Loucy (cell line): ENCODE measurements at regions not wholly inside any gene's neighbourhood (a gene's known extent, or its start where the extent isn't known, plus 50 kb on each side); places are given as distances from the start of the nearest gene placed in this dataset.

Source experiments
- H2AFZ ChIP-seq: fragments of 200-600 bp; sonication (generic); 2 replicates; pipeline ENCODE4 v1.6.0; 2016; ENCODE audit warnings: antibody characterized with exemption, mild to moderate bottlenecking, low read length, moderate library complexity
- H3F3A ChIP-seq: fragments of 200-600 bp; 2 replicates; pipeline ENCODE4 v1.6.0; 2016; ENCODE audit warnings: antibody characterized with exemption, low read depth, mild to moderate bottlenecking
- H3K27me3 ChIP-seq: fragments of 200-600 bp; sonication (generic); 2 replicates; pipeline ENCODE4 v1.6.1; 2014; ENCODE audit warnings: low read length, mild to moderate bottlenecking; ENCODE audit not compliant: insufficient read depth, poor library complexity, severe bottlenecking
- H3K36me3 ChIP-seq: fragments of 200-600 bp; sonication (generic); 2 replicates; pipeline ENCODE4 v1.6.1; 2016; ENCODE audit warnings: low read length; ENCODE audit not compliant: insufficient read depth
- H3K4me1 ChIP-seq: fragments of 200-600 bp; sonication (generic); 2 replicates; pipeline ENCODE4 v1.5.1; 2014; ENCODE audit warnings: low read length, mild to moderate bottlenecking; ENCODE audit not compliant: insufficient read depth, poor library complexity, severe bottlenecking
- H3K4me2 ChIP-seq: fragments of 200-600 bp; sonication (generic); 2 replicates; pipeline ENCODE4 v1.6.0; 2014; ENCODE audit warnings: antibody characterized with exemption, low read length, low read depth, mild to moderate bottlenecking; ENCODE audit not compliant: poor library complexity, severe bottlenecking
- H3K4me3 ChIP-seq: fragments of 200-600 bp; sonication (generic); 2 replicates; pipeline ENCODE4 v1.5.1; 2014; ENCODE audit warnings: low read length, mild to moderate bottlenecking, mixed read lengths; ENCODE audit not compliant: poor library complexity, severe bottlenecking
- H3K79me2 ChIP-seq: fragments of 200-600 bp; sonication (generic); 2 replicates; pipeline ENCODE4 v1.6.1; 2014; ENCODE audit warnings: low read length; ENCODE audit not compliant: insufficient read depth
- H3K9ac ChIP-seq: fragments of 200-600 bp; sonication (generic); 2 replicates; pipeline ENCODE4 v1.6.0; 2014; ENCODE audit warnings: mild to moderate bottlenecking, low read depth, low read length, moderate library complexity; ENCODE audit not compliant: poor library complexity, severe bottlenecking
- H3K9me2 ChIP-seq: fragments of 200-600 bp; sonication (generic); replicated peaks from 2 replicates; pipeline ENCODE4 v1.6.1; 2016; ENCODE audit warnings: low read depth, low read length, mixed read lengths
- H3K9me3 ChIP-seq: fragments of 200-600 bp; sonication (generic); 2 replicates; pipeline ENCODE4 v1.6.1; 2014; ENCODE audit warnings: mild to moderate bottlenecking, antibody characterized with exemption, low read length, low read depth; ENCODE audit not compliant: insufficient read depth
- H4K20me1 ChIP-seq: fragments of 200-600 bp; sonication (generic); 2 replicates; pipeline ENCODE4 v1.6.0; 2014; ENCODE audit warnings: antibody characterized with exemption, low read length, mild to moderate bottlenecking; ENCODE audit not compliant: insufficient read depth, poor library complexity, severe bottlenecking
- EZH2phosphoT487 ChIP-seq: fragments of 200-600 bp; IDR thresholded peaks from 2 replicates; pipeline ENCODE4 v1.6.1; 2018; ENCODE audit warnings: antibody characterized with exemption, mild to moderate bottlenecking, moderate library complexity, borderline replicate concordance
- TF ChIP-seq, protein P1 (sequence below): fragments of 200-600 bp; sonication (generic); conservative IDR thresholded peaks from 2 replicates; pipeline ENCODE4 v1.5.1; 2014; ENCODE audit warnings: mild to moderate bottlenecking, antibody characterized with exemption, low read length

DNA sequence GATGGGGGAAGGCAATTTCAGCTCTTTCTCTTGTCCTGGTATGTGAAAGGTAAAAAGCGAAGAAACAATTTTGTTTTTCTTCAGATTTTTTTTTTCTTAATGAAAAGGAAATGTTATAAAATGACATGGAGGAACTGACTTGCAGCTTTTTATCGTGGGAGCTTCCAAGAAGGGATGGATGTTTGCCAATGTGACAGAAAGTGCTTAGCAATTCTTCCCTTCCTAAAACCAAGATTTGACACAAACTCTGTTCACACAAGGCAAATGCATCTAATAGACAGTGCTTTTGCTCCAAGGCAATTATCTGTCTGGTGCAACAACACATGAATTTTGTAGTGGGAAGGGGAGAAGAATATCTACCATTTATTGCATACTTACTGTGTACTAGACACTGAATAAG lies 988.5 kb downstream of the CDH11 start:
- H3K4me3 ChIP-seq, result no peak overlapping the region
- H3K27me3 ChIP-seq, result no peaks in the 10 kb centered on the region
- no peaks in the 10 kb centered on the region for H3K9me3 ChIP-seq
- no peak for TF ChIP-seq EZH2phosphoT487
- TF ChIP-seq, protein P1, sequence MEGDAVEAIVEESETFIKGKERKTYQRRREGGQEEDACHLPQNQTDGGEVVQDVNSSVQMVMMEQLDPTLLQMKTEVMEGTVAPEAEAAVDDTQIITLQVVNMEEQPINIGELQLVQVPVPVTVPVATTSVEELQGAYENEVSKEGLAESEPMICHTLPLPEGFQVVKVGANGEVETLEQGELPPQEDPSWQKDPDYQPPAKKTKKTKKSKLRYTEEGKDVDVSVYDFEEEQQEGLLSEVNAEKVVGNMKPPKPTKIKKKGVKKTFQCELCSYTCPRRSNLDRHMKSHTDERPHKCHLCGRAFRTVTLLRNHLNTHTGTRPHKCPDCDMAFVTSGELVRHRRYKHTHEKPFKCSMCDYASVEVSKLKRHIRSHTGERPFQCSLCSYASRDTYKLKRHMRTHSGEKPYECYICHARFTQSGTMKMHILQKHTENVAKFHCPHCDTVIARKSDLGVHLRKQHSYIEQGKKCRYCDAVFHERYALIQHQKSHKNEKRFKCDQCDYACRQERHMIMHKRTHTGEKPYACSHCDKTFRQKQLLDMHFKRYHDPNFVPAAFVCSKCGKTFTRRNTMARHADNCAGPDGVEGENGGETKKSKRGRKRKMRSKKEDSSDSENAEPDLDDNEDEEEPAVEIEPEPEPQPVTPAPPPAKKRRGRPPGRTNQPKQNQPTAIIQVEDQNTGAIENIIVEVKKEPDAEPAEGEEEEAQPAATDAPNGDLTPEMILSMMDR, result no peak
- no peaks in the 10 kb centered on the region; the same call in 1 of the 2 replicates for H3K9me2 ChIP-seq
- no peaks in the 10 kb centered on the region for H3F3A ChIP-seq
- H3K4me2 ChIP-seq, result no peak overlapping the region
- H3K36me3 ChIP-seq, result no peaks in the 10 kb centered on the region
- no peaks in the 10 kb centered on the region for H4K20me1 ChIP-seq
- H3K79me2 ChIP-seq, result no peaks in the 10 kb centered on the region
- H3K9ac ChIP-seq, result no peak overlapping the region
- H2AFZ ChIP-seq, result no peak overlapping the region
- H3K4me1 ChIP-seq, result no peaks in the 10 kb centered on the region

- no peaks in the 10 kb centered on the region for H3K4me1 ChIP-seq
- no peak overlapping the region for H3K9ac ChIP-seq
- no peaks in the 10 kb centered on the region for H3K27me3 ChIP-seq
- no peaks in the 10 kb centered on the region for H4K20me1 ChIP-seq
- no peak for TF ChIP-seq EZH2phosphoT487
- TF ChIP-seq, protein P1, result no peak
- H3K4me2 ChIP-seq, result no peak overlapping the region
- no peak overlapping the region for H2AFZ ChIP-seq
- H3K79me2 ChIP-seq, result no peaks in the 10 kb centered on the region
- H3K36me3 ChIP-seq, result no peaks in the 10 kb centered on the region
- no peaks in the 10 kb centered on the region; the same call in 1 of the 2 replicates for H3K9me2 ChIP-seq
- no peak overlapping the region for H3K4me3 ChIP-seq
- no peaks in the 10 kb centered on the region for H3K9me3 ChIP-seq
- no peaks in the 10 kb centered on the region for H3F3A ChIP-seq
Observed at GRCh38 chr16:64132759-64133361, 989.0 kb downstream of the CDH11 start.

- H3K4me2 ChIP-seq, result no peak overlapping the region
- H3K27me3 ChIP-seq, result no peaks in the 10 kb centered on the region
- H3K79me2 ChIP-seq, result no peaks in the 10 kb centered on the region
- no peak overlapping the region for H2AFZ ChIP-seq
- TF ChIP-seq EZH2phosphoT487, result no peak
- TF ChIP-seq, protein P1, result no peak
- H3K9me3 ChIP-seq, result no peaks in the 10 kb centered on the region
- H3K36me3 ChIP-seq, result no peaks in the 10 kb centered on the region
- no peaks in the 10 kb centered on the region for H3F3A ChIP-seq
- no peaks in the 10 kb centered on the region for H4K20me1 ChIP-seq
- no peaks in the 10 kb centered on the region; the same call in 1 of the 2 replicates for H3K9me2 ChIP-seq
- no peak overlapping the region for H3K9ac ChIP-seq
- H3K4me1 ChIP-seq, result no peaks in the 10 kb centered on the region
- no peak overlapping the region for H3K4me3 ChIP-seq
Observed at GRCh38 chr16:64132190-64132589, 989.7 kb downstream of the CDH11 start.
